K562 (cell line): ENCODE measurements at regions not wholly inside any gene's neighbourhood (a gene's known extent, or its start where the extent isn't known, plus 50 kb on each side); places are given as distances from the start of the nearest gene placed in this dataset.

Source experiments
- ATAC-seq: fragments of 200-7000 bp; cut with Tn5 transposase; 3 replicates; pipeline ENCODE4 v1.9.1; 2020; ENCODE audit warnings: moderate library complexity
- BruUV-seq: library from RNA; stranded (reverse); fragments of 400-500 nt; replicated peaks from 2 replicates; lab custom pipeline; 2021; lab: Mats Ljungman, UMichigan
- CTCF ChIA-PET: fragments of 300-600 bp; formaldehyde crosslinking; extraction: SDS; loops from one replicate; lab custom pipeline; 2021; ENCODE audit warnings: low intra/inter-chr PET ratio; lab: Yijun Ruan, JAX
- POLR2A ChIA-PET: fragments of 300-600, 350-650 bp; sonication (Branson Sonifier 250); formaldehyde crosslinking; extraction: SDS; loops from one replicate; lab custom pipeline; 2021; ENCODE audit warnings: antibody characterized with exemption, inconsistent platforms; lab: Yijun Ruan, JAX
- DNase-seq, 4 experiments: peaks; one replicate each; pipeline versions ENCODE4 v3.0.0 to v3.0.0-alpha.2; 2011 to 2018; ENCODE audit warnings: low spot score in 3 of 4, mixed read lengths in 3 of 4; ENCODE audit errors: extremely low read depth in 1 of 4
- FAIRE-seq: peaks from 2 replicates; lab custom pipeline; 2011; peaks lifted over from hg19 to GRCh38; lab: Jason Lieb, UNC
- H2AFZ ChIP-seq: 2 replicates; pipeline ENCODE4 v1.6.0; 2011; ENCODE audit warnings: low read depth, low read length, control low read depth, inconsistent platforms
- H3K27ac ChIP-seq: fragments of 200-600 bp; 3 replicates; pipeline ENCODE4 v1.8.0; 2011; ENCODE audit warnings: low read depth, mild to moderate bottlenecking, control low read depth, inconsistent platforms, low read length, moderate library complexity, mixed read lengths; ENCODE audit errors: extremely low read depth
- H3K27me3 ChIP-seq, 2 experiments: fragments of 300-600 bp in 1 of 2; 2 replicates in 1 of 2; 3 replicates in 1 of 2; pipeline versions ENCODE4 v1.6.0 to v1.8.0; 2011; ENCODE audit warnings: inconsistent platforms in 2 of 2, low read length in 2 of 2, mild to moderate bottlenecking in 1 of 2, mixed read lengths in 1 of 2, moderate library complexity in 1 of 2; ENCODE audit not compliant: control insufficient read depth in 2 of 2, insufficient read depth in 2 of 2
- H3K36me3 ChIP-seq: fragments of 300-600 bp; 3 replicates; pipeline ENCODE4 v1.8.0; 2011; ENCODE audit warnings: mild to moderate bottlenecking, low read length, inconsistent platforms; ENCODE audit not compliant: control insufficient read depth, insufficient read depth
- H3K4me1 ChIP-seq, 2 experiments: fragments of 200-600 bp in 1 of 2; replicated peaks in 1 of 2; 2 replicates in 1 of 2; 3 replicates in 1 of 2; pipeline versions ENCODE4 v1.5.1 to v1.8.0; 2011; ENCODE audit warnings: inconsistent platforms in 2 of 2, low read length in 2 of 2, mild to moderate bottlenecking in 1 of 2, mixed read lengths in 1 of 2, moderate library complexity in 1 of 2; ENCODE audit not compliant: control insufficient read depth in 2 of 2, insufficient read depth in 2 of 2
- H3K4me2 ChIP-seq: 2 replicates; pipeline ENCODE4 v1.6.1; 2011; ENCODE audit warnings: low read length, control low read depth, inconsistent platforms, mixed read lengths; ENCODE audit not compliant: insufficient read depth
- H3K4me3 ChIP-seq: fragments of 200-600 bp; sonication (generic), shearing (Covaris generic); 2 replicates; pipeline ENCODE4 v1.5.1; 2016; ENCODE audit warnings: control low read depth, inconsistent platforms
- H3K79me2 ChIP-seq: fragments of 200-600 bp; 3 replicates; pipeline ENCODE4 v1.8.0; 2011; ENCODE audit warnings: low read length, inconsistent platforms; ENCODE audit not compliant: control insufficient read depth, insufficient read depth
- H3K9ac ChIP-seq, 2 experiments: 2 replicates each; pipeline versions ENCODE4 v1.6.0 to v1.6.1; 2011; ENCODE audit warnings: low read depth in 2 of 2, low read length in 2 of 2, control low read depth in 1 of 2, inconsistent platforms in 1 of 2, mild to moderate bottlenecking in 1 of 2, mixed read lengths in 1 of 2; ENCODE audit not compliant: insufficient read depth in 1 of 2
- H3K9me1 ChIP-seq: one replicate; pipeline ENCODE4 v1.6.0; 2011; ENCODE audit warnings: inconsistent platforms, mild to moderate bottlenecking, low read length, moderate library complexity; ENCODE audit not compliant: control insufficient read depth, insufficient read depth
- H3K9me3 ChIP-seq: replicated peaks from 2 replicates; pipeline ENCODE4 v1.5.1; 2011; ENCODE audit warnings: low read depth, low read length, inconsistent platforms; ENCODE audit not compliant: control insufficient read depth, insufficient read depth
- H4K20me1 ChIP-seq: replicated peaks from 2 replicates; pipeline ENCODE4 v1.6.1; 2011; ENCODE audit warnings: low read length, inconsistent platforms, mixed read lengths; ENCODE audit not compliant: control insufficient read depth, insufficient read depth
- ILK ChIP-seq: fragments of 450-650 bp; IDR thresholded peaks from 2 replicates; pipeline ENCODE4 v1.6.1; 2016; ENCODE audit warnings: missing genetic modification characterization, low read depth, mild to moderate bottlenecking, missing compliant biosample characterization, moderate library complexity, borderline replicate concordance
- KLF13 ChIP-seq: fragments of 450-650 bp; IDR thresholded peaks from 2 replicates; pipeline ENCODE4 v1.6.1; 2016; ENCODE audit warnings: missing genetic modification characterization, low read depth, mild to moderate bottlenecking, missing compliant biosample characterization, moderate library complexity, borderline replicate concordance
- MYBL2 ChIP-seq, 2 experiments: fragments of 450-650 bp in 1 of 2; sonication (generic) in 1 of 2; formaldehyde crosslinking in 1 of 2; IDR thresholded peaks; 2 replicates each; pipeline versions ENCODE4 v1.6.1 to v1.8.1; 2017 to 2022; ENCODE audit warnings: borderline replicate concordance in 1 of 2, inconsistent platforms in 1 of 2, low read depth in 1 of 2, mild to moderate bottlenecking in 1 of 2, missing genetic modification reagents in 1 of 2, moderate library complexity in 1 of 2
- NCOA1 ChIP-seq: fragments of 450-650 bp; IDR thresholded peaks from 2 replicates; pipeline ENCODE4 v1.6.1; 2016; ENCODE audit warnings: low read depth
- PHB2 ChIP-seq: fragments of 450-650 bp; IDR thresholded peaks from 2 replicates; pipeline ENCODE4 v1.6.1; 2017; ENCODE audit warnings: low read depth
- RAD51 ChIP-seq: fragments of 450-650 bp; IDR thresholded peaks from 2 replicates; pipeline ENCODE4 v1.7.1; 2016; ENCODE audit warnings: low read depth, mild to moderate bottlenecking, borderline replicate concordance
- RFX5 ChIP-seq: IDR thresholded peaks from 2 replicates; pipeline ENCODE4 v1.6.1; 2011; ENCODE audit warnings: low read depth, mild to moderate bottlenecking, improper control_type of control experiment, low read length
- SRSF3 ChIP-seq: fragments of 200-400 bp; formaldehyde crosslinking; IDR thresholded peaks from 2 replicates; pipeline ENCODE4 v1.6.1; 2016; ENCODE audit warnings: mild to moderate bottlenecking, low read length, moderate library complexity; ENCODE audit not compliant: insufficient read depth
- XRCC3 ChIP-seq: fragments of 450-650 bp; IDR thresholded peaks from 2 replicates; pipeline ENCODE4 v1.6.1; 2017; ENCODE audit warnings: mild to moderate bottlenecking, moderate library complexity
- ZBTB43 ChIP-seq: sonication (generic); formaldehyde crosslinking; IDR thresholded peaks from 2 replicates; pipeline ENCODE4 v1.8.0; 2023; ENCODE audit warnings: mild to moderate bottlenecking, missing genetic modification reagents
- ZBTB49 ChIP-seq: sonication (generic); formaldehyde crosslinking; IDR thresholded peaks from 2 replicates; pipeline ENCODE4 v1.8.0; 2022; ENCODE audit warnings: missing genetic modification reagents, mild to moderate bottlenecking, borderline replicate concordance
- ZNF146 ChIP-seq: IDR thresholded peaks from one replicate; pipeline ENCODE4 v1.6.1; 2018; ENCODE audit warnings: missing compliant biosample characterization; ENCODE audit not compliant: unreplicated experiment
- ZNF324 ChIP-seq: fragments of 250-450 bp; sonication (Bioruptor Pico); IDR thresholded peaks from 2 replicates; pipeline ENCODE4 v1.4.0; 2020; ENCODE audit warnings: mild to moderate bottlenecking
- ZNF609 ChIP-seq: sonication (generic); formaldehyde crosslinking; IDR thresholded peaks from 2 replicates; pipeline ENCODE4 v1.8.1; 2023; ENCODE audit warnings: missing genetic modification reagents, mild to moderate bottlenecking, borderline replicate concordance
- WGBS: fragments of 100-300 bp; shearing (Covaris generic); methylation state at CpG from one replicate; pipeline ENCODE4 v1.1.6; 2016; ENCODE audit warnings: low coverage, mixed read lengths; ENCODE audit not compliant: insufficient coverage; ENCODE audit errors: missing lambda C conversion rate; 5-methylcytosine and 5-hydroxymethylcytosine counted together
- in situ Hi-C: fragments of 300-500 bp; cut with MboI; formaldehyde crosslinking; loops from 4 replicates; pipeline ENCODE4 v1.15.0; 2018; ENCODE audit warnings: inconsistent platforms, mixed read lengths
- intact Hi-C: fragments of 100-400 bp; cut with micrococcal nuclease; formaldehyde crosslinking; loops from 2 replicates; pipeline ENCODE4 v1.14.2; 2022

- no peak for TF ChIP-seq ILK (tag)
- no peak for TF ChIP-seq RAD51
- TF ChIP-seq NCOA1 = no peak
- TF ChIP-seq ZBTB49 (CRISPR knock-in tag) = no peak
- TF ChIP-seq ZNF146 (CRISPR knock-in tag) = no peak
- TF ChIP-seq SRSF3 = no peak
- TF ChIP-seq PHB2 = no peak
Measured at GRCh38 chr5:60477849-60478248, 222.1 kb downstream of the DEPDC1B start (continued).

GRCh38 chr5:60473654-60474053, 226.3 kb downstream of the DEPDC1B start:
- intact Hi-C loops = no loop called here
- H3K9me1 ChIP-seq = no peaks in the 10 kb centered on the region
- no peak overlapping the region for H3K9ac ChIP-seq
- no TSS peak for BruUV-seq
- ATAC-seq (no peak), DNase-seq (no peak), FAIRE-seq (no peak)
- no peaks in the 10 kb centered on the region for H3K27me3 ChIP-seq
- no peak overlapping the region for H3K4me2 ChIP-seq
- H3K9me3 ChIP-seq = no peaks in the 10 kb centered on the region
- no peak overlapping the region for H3K27ac ChIP-seq
- H3K4me1 ChIP-seq = no peaks in the 10 kb centered on the region
- no peak overlapping the region for H2AFZ ChIP-seq
- no peaks in the 10 kb centered on the region for H3K36me3 ChIP-seq
- CTCF ChIA-PET = no interaction called here
- H4K20me1 ChIP-seq = no peaks in the 10 kb centered on the region
- in situ Hi-C loops = no loop called here
- WGBS = 0% methylated on average over 3 of the region's 3 CpGs
- H3K79me2 ChIP-seq = no peaks in the 10 kb centered on the region
- POLR2A ChIA-PET = no interaction called here
- no peak overlapping the region for H3K4me3 ChIP-seq
- TF ChIP-seq ZNF324 (CRISPR knock-in tag) (no peak), MYBL2 (IDR thresholded peaks at IDR 0.05; ENCODE audit: low read depth) (no peak), MYBL2 (CRISPR knock-in tag; IDR thresholded peaks at IDR 0.05; ENCODE audit: borderline replicate concordance) (no peak), XRCC3 (no peak), RFX5 (no peak), ZNF609 (CRISPR knock-in tag) (no peak), ZBTB43 (CRISPR knock-in tag) (no peak), KLF13 (no peak)
